Colonic mucosa (tissue), 4 donors: ENCODE measurements at regions not wholly inside any gene's neighbourhood (a gene's known extent, or its start where the extent isn't known, plus 50 kb on each side); places are given as distances from the start of the nearest gene placed in this dataset.

ENCODE experiments used
- DNase-seq: peaks from one replicate; pipeline ENCODE4 v3.0.0-alpha.2; 2020
- H3K27ac ChIP-seq: fragments of 200-600 bp; one replicate; pipeline ENCODE4 v1.8.0; 2021
- H3K27me3 ChIP-seq: fragments of 200-600 bp; one replicate; pipeline ENCODE4 v1.8.0; 2021
- H3K36me3 ChIP-seq: fragments of 200-600 bp; one replicate; pipeline ENCODE4 v1.8.0; 2021
- H3K4me1 ChIP-seq: fragments of 200-600 bp; one replicate; pipeline ENCODE4 v1.8.0; 2021; ENCODE audit warnings: mild to moderate bottlenecking
- H3K4me3 ChIP-seq: fragments of 200-600 bp; one replicate; pipeline ENCODE4 v1.8.0; 2021
- H3K9ac ChIP-seq, 2 donors: one replicate each; pipeline ENCODE4 v1.7.0; 2013; ENCODE audit warnings: control low read depth in 2 of 2, low read depth in 2 of 2, low read length in 2 of 2
- H3K9me3 ChIP-seq: fragments of 200-600 bp; one replicate; pipeline ENCODE4 v1.8.0; 2021
- intact Hi-C: fragments of 100-400 bp; cut with DNase I; formaldehyde crosslinking; loops from one replicate; pipeline ENCODE4 v1.14.1; 2022
- TF ChIP-seq, protein P1 (sequence below): fragments of 200-600 bp; IDR thresholded peaks from one replicate; pipeline ENCODE4 v1.8.0; 2022; ENCODE audit warnings: antibody characterized with exemption, mild to moderate bottlenecking
- donor health status: healthy.
- donor health status: DM: no; HTN: no; CAD: no.
- donor health status: DM: no; HTN: no; CAD: no.

DNA sequence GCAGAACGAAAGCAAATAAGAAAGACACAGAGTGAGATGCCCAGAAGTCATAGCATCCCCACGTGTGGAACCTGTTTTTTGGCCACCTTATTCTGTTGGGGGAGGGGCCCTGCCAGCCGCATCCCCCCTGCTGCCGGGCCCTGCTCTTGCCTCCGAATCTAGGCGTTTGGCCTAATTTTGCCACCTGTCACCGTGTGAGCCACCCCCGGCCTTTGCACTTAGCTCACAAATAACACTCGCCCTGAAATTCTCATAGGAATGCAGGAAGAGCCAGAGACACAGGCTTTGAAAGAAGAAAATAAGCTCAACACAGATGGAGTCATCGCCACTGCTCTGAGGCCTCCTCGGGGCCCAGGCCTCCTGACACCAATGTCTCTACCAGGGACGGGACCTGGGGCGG is 522.6 kb upstream of the SALL3 start:
- Histone ChIP-seq H3K4me1 (no peaks in the 10 kb centered on the region), H3K27ac (no peak overlapping the region), H3K4me3 (no peak overlapping the region), H3K9ac (no peak overlapping the region), H3K27me3 (no peaks in the 10 kb centered on the region), H3K36me3 (no peaks in the 10 kb centered on the region), H3K9me3 (no peaks in the 10 kb centered on the region)
- DNase-seq = no peak
- TF ChIP-seq, protein P1, sequence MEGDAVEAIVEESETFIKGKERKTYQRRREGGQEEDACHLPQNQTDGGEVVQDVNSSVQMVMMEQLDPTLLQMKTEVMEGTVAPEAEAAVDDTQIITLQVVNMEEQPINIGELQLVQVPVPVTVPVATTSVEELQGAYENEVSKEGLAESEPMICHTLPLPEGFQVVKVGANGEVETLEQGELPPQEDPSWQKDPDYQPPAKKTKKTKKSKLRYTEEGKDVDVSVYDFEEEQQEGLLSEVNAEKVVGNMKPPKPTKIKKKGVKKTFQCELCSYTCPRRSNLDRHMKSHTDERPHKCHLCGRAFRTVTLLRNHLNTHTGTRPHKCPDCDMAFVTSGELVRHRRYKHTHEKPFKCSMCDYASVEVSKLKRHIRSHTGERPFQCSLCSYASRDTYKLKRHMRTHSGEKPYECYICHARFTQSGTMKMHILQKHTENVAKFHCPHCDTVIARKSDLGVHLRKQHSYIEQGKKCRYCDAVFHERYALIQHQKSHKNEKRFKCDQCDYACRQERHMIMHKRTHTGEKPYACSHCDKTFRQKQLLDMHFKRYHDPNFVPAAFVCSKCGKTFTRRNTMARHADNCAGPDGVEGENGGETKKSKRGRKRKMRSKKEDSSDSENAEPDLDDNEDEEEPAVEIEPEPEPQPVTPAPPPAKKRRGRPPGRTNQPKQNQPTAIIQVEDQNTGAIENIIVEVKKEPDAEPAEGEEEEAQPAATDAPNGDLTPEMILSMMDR = no peak
- intact Hi-C loops = no loop called here

DNA sequence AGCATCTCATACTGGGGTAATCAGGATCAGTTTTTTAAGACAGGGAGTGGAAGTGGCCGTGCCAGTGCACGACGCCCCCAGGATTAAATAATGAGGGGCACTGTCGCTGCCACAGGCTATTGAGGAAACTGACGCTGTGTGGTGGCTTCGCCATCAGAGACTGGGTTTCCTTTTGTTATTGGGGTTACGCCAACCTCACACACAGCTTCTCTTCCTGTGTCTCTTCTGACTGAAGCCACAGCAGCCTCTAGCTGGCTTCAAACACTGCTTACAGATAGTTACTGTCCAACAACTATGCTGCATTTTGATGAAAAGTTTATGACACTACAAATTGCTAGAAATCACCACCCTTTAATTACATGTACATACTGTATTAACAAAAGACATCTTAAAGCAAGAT is 521.9 kb upstream of the SALL3 start:
- no peak for DNase-seq
- Histone ChIP-seq H3K27me3 (no peaks in the 10 kb centered on the region), H3K27ac (no peak overlapping the region), H3K4me3 (no peak overlapping the region), H3K9me3 (no peaks in the 10 kb centered on the region), H3K4me1 (no peaks in the 10 kb centered on the region), H3K36me3 (no peaks in the 10 kb centered on the region), H3K9ac (no peak overlapping the region)
- intact Hi-C loops = no loop called here
- TF ChIP-seq, protein P1 = no peak

DNA sequence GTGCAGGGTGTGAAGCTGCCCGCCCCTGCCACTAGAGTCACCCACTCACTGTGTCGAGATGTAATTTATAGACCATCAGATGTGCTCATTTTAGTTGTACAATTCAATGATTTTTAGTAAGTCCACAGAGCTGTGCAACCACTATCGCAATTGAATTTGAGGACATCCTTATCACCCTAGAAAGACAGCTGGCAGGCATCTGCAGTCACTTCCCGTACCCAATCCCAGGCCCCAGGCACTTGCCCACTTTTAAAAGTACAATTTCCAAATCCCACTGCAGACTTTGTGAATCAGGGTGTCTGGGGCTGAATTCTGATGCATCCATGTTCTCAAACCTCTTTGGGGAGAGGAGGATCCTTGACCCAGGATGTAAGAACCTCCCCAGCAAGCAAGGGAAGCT is 521.3 kb upstream of the SALL3 start:
- H3K27me3 ChIP-seq = no peaks in the 10 kb centered on the region
- H3K4me3 ChIP-seq = no peak overlapping the region
- intact Hi-C loops = no loop called here
- no peak overlapping the region for H3K27ac ChIP-seq
- no peaks in the 10 kb centered on the region for H3K9me3 ChIP-seq
- H3K9ac ChIP-seq = no peak overlapping the region
- DNase-seq = no peak
- TF ChIP-seq, protein P1 = no peak
- no peaks in the 10 kb centered on the region for H3K4me1 ChIP-seq
- H3K36me3 ChIP-seq = no peaks in the 10 kb centered on the region

DNA sequence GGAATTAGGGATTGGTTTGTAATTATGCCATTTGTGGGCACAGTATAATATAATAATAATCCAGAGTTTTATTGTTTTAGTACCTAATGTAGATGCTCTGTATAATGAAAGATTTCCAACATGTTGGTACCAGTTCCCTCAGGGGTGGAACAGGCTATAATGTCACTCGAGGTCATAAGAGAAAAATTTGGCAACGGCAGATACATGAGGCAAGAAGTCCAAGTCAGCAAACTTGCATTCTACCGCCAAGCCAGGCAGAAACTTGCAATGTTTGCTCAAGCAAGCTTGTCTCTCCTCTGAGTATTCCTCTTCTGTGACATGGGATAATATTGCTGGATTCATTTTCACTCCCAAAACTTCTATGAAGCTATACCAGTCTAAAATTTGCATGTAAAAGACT is 520.0 kb upstream of the SALL3 start:
- Histone ChIP-seq H3K9me3 (no peaks in the 10 kb centered on the region), H3K27me3 (no peaks in the 10 kb centered on the region), H3K36me3 (no peaks in the 10 kb centered on the region), H3K9ac (no peak overlapping the region), H3K4me3 (no peak overlapping the region), H3K27ac (no peak overlapping the region), H3K4me1 (no peaks in the 10 kb centered on the region)
- intact Hi-C loops = no loop called here
- no peak for DNase-seq
- TF ChIP-seq, protein P1 = no peak

DNA sequence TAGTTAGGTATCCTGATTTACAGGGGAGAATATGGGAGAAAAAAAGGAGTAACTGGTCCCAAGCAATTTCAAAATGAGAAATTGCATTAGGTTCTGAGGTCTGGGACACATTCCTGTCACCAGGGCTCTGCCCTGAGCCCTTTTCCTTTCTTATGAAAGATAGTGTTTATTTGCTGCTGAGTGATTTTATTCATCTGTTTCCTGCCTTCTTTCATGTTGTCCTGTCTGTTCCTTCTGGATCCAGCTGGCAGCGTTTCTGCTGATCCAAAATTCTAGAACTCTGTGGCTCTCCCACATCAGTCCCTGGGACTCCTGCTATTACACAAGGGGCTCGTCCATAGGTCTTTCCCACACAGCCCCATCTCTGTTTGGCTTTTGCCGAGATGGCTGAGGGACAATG is 519.1 kb upstream of the SALL3 start:
- DNase-seq = no peak
- intact Hi-C loops = no loop called here
- Histone ChIP-seq H3K36me3 (no peaks in the 10 kb centered on the region), H3K27ac (no peak overlapping the region), H3K27me3 (no peaks in the 10 kb centered on the region), H3K9me3 (no peaks in the 10 kb centered on the region), H3K9ac (no peak overlapping the region), H3K4me1 (no peaks in the 10 kb centered on the region), H3K4me3 (no peak overlapping the region)
- TF ChIP-seq, protein P1 = no peak

DNA sequence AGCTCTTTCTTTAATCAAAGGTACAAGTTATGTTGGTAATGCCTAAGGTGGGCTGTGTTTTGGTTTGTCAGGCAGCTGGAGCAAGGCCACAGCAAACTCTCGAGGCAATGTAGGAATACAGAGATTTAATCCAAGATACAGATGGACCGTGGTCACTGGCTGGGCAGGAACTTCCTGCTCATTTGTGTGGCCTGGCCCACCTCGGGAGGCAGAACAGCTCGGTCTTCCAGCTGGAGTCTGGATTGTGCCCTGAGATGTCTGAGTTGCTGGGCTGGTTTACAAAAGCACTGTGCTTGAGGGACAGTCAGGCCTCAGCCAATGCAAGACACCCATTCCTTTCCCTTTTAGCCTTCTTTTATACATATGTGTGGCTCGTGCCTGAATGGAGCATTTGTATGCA is 506.1 kb upstream of the SALL3 start:
- DNase-seq = no peak
- H3K36me3 ChIP-seq = no peaks in the 10 kb centered on the region
- H3K4me1 ChIP-seq = no peaks in the 10 kb centered on the region
- intact Hi-C loops = no loop called here
- H3K9ac ChIP-seq = no peak overlapping the region
- H3K27me3 ChIP-seq = no peaks in the 10 kb centered on the region
- H3K9me3 ChIP-seq = no peaks in the 10 kb centered on the region
- no peak overlapping the region for H3K27ac ChIP-seq
- TF ChIP-seq, protein P1 = no peak
- no peak overlapping the region for H3K4me3 ChIP-seq
